ENCODE measurements at regions not wholly inside any gene's neighbourhood (a gene's known extent, or its start where the extent isn't known, plus 50 kb on each side); places are given as distances from the start of the nearest gene placed in this dataset.

DNA sequence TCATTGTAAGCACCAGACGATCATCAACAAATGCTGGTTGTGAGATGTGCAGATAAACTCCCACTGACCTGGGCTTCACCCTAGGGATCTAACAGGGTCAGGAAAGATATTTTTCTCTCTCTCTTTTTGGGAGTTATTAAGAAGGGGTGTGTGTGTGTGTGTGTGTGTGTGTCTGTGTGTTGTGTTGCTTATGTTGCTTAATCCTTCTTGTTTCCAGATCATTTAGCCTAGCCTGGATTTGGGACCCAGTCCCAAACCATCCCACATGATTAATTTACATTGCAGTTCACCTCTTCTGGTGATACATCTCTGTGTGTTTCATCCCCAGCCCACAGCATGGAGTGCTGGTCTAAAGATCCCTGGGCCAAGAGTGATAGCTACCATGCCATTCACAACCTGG, 122.8 kb upstream of the IPO9 start:
- TF ChIP-seq, protein P1, sequence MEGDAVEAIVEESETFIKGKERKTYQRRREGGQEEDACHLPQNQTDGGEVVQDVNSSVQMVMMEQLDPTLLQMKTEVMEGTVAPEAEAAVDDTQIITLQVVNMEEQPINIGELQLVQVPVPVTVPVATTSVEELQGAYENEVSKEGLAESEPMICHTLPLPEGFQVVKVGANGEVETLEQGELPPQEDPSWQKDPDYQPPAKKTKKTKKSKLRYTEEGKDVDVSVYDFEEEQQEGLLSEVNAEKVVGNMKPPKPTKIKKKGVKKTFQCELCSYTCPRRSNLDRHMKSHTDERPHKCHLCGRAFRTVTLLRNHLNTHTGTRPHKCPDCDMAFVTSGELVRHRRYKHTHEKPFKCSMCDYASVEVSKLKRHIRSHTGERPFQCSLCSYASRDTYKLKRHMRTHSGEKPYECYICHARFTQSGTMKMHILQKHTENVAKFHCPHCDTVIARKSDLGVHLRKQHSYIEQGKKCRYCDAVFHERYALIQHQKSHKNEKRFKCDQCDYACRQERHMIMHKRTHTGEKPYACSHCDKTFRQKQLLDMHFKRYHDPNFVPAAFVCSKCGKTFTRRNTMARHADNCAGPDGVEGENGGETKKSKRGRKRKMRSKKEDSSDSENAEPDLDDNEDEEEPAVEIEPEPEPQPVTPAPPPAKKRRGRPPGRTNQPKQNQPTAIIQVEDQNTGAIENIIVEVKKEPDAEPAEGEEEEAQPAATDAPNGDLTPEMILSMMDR (IDR thresholded peaks at IDR 0.05; ENCODE audit: insufficient read depth, low read length) = no peak
- TF ChIP-seq, protein P2, sequence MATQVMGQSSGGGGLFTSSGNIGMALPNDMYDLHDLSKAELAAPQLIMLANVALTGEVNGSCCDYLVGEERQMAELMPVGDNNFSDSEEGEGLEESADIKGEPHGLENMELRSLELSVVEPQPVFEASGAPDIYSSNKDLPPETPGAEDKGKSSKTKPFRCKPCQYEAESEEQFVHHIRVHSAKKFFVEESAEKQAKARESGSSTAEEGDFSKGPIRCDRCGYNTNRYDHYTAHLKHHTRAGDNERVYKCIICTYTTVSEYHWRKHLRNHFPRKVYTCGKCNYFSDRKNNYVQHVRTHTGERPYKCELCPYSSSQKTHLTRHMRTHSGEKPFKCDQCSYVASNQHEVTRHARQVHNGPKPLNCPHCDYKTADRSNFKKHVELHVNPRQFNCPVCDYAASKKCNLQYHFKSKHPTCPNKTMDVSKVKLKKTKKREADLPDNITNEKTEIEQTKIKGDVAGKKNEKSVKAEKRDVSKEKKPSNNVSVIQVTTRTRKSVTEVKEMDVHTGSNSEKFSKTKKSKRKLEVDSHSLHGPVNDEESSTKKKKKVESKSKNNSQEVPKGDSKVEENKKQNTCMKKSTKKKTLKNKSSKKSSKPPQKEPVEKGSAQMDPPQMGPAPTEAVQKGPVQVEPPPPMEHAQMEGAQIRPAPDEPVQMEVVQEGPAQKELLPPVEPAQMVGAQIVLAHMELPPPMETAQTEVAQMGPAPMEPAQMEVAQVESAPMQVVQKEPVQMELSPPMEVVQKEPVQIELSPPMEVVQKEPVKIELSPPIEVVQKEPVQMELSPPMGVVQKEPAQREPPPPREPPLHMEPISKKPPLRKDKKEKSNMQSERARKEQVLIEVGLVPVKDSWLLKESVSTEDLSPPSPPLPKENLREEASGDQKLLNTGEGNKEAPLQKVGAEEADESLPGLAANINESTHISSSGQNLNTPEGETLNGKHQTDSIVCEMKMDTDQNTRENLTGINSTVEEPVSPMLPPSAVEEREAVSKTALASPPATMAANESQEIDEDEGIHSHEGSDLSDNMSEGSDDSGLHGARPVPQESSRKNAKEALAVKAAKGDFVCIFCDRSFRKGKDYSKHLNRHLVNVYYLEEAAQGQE (IDR thresholded peaks at IDR 0.05; ENCODE audit: insufficient replicate concordance, low read depth) = no peak

Data from HL-60 (cell line).